Prostate gland (tissue), 2 donors: ENCODE measurements at regions not wholly inside any gene's neighbourhood (a gene's known extent, or its start where the extent isn't known, plus 50 kb on each side); places are given as distances from the start of the nearest gene placed in this dataset.

Source experiments
- POLR2AphosphoS5 ChIP-seq: sonication (generic); formaldehyde crosslinking; IDR thresholded peaks from one replicate; pipeline ENCODE4 v1.6.1; 2017; ENCODE audit warnings: antibody characterized with exemption
- TF ChIP-seq, protein P1 (sequence below), 4 experiments: fragments of 200-600 bp in 2 of 4; fragments of 450-650 bp in 2 of 4; sonication (generic) in 2 of 4; IDR thresholded peaks; 1 replicate in 3 of 4; 2 replicates in 1 of 4; pipeline ENCODE4 v1.5.1; 2016 to 2019; ENCODE audit warnings: antibody characterized with exemption in 4 of 4, mild to moderate bottlenecking in 2 of 4, moderate library complexity in 2 of 4

DNA sequence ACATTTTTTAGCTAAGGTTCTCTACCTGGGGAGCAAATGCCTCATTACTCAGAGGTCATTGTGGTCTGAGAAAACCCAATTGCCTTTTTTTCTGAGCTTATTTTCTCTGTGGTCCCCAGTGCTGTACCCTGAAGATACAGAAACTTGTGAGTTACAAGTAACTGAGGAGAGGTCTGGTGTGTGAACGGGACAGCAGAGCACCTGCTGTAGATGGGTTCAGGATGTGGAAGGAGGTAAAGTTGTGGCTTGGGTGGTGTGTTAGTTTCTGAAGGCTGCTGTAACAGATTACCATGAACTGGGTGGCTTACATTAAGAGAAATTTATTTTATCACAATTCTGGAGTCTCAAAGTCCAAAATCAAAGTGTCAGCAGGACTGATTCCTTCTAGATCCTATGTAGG, 449.1 kb upstream of the NRP1 start:
- TF ChIP-seq, protein P1, sequence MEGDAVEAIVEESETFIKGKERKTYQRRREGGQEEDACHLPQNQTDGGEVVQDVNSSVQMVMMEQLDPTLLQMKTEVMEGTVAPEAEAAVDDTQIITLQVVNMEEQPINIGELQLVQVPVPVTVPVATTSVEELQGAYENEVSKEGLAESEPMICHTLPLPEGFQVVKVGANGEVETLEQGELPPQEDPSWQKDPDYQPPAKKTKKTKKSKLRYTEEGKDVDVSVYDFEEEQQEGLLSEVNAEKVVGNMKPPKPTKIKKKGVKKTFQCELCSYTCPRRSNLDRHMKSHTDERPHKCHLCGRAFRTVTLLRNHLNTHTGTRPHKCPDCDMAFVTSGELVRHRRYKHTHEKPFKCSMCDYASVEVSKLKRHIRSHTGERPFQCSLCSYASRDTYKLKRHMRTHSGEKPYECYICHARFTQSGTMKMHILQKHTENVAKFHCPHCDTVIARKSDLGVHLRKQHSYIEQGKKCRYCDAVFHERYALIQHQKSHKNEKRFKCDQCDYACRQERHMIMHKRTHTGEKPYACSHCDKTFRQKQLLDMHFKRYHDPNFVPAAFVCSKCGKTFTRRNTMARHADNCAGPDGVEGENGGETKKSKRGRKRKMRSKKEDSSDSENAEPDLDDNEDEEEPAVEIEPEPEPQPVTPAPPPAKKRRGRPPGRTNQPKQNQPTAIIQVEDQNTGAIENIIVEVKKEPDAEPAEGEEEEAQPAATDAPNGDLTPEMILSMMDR (IDR thresholded peaks at IDR 0.05) = no peak
- no peak for TF ChIP-seq POLR2AphosphoS5
